ENCODE measurements at regions not wholly inside any gene's neighbourhood (a gene's known extent, or its start where the extent isn't known, plus 50 kb on each side); places are given as distances from the start of the nearest gene placed in this dataset.

GRCh38 chr21:43283136-43283924 is 114.5 kb downstream of the CRYAA start:
- TF ChIP-seq ELF1 (IDR thresholded peaks at IDR 0.05) (no peak), RCOR1 (IDR thresholded peaks at IDR 0.05; ENCODE audit: low read length) (no peak), FOXJ3 (CRISPR knock-in tag; IDR thresholded peaks at IDR 0.05) (no peak), CTCF (IDR thresholded peaks at IDR 0.05) (no peak), POLR2AphosphoS5 (IDR thresholded peaks at IDR 0.05; ENCODE audit: low read depth, low read length) (no peak), MAX (IDR thresholded peaks at IDR 0.05; ENCODE audit: low read depth) (no peak), CHD2 (IDR thresholded peaks at IDR 0.05; ENCODE audit: low read length, partially characterized antibody) (no peak), TAF1 (IDR thresholded peaks at IDR 0.05; ENCODE audit: borderline replicate concordance, low read depth, low read length) (no peak), EP300 (IDR thresholded peaks at IDR 0.05; ENCODE audit: borderline replicate concordance in 1 of 2, low read depth in 1 of 2, low read length in 1 of 2) (no peak), RAD21 (IDR thresholded peaks at IDR 0.05; ENCODE audit: low read length) (no peak), USF2 (IDR thresholded peaks at IDR 0.05; ENCODE audit: borderline replicate concordance, low read depth, low read length) (no peak), YY1 (IDR thresholded peaks at IDR 0.05; ENCODE audit: low read depth) (no peak)

Measured in SK-N-SH (cell line).